Astrocyte of the cerebellum (primary cell): ENCODE measurements at regions not wholly inside any gene's neighbourhood (a gene's known extent, or its start where the extent isn't known, plus 50 kb on each side); places are given as distances from the start of the nearest gene placed in this dataset.

ENCODE experiments used
- DNase-seq: peaks from one replicate; pipeline ENCODE4 v3.0.0-alpha.2; 2011; ENCODE audit warnings: low read depth
- H3K4me3 ChIP-seq: 2 replicates; pipeline ENCODE4 v1.5.1; 2011; ENCODE audit warnings: mild to moderate bottlenecking, low read depth, low read length, moderate library complexity
- in situ Hi-C: cut with HindIII; loops from 2 replicates; pipeline ENCODE4 v1.10.0; 2017; ENCODE audit warnings: low sequenced_read_pairs
- TF ChIP-seq, protein P1 (sequence below): IDR thresholded peaks from 2 replicates; pipeline ENCODE4 v1.5.1; 2012; ENCODE audit warnings: low read length, low read depth, moderate library complexity, mild to moderate bottlenecking; ENCODE audit errors: missing control alignments

DNA sequence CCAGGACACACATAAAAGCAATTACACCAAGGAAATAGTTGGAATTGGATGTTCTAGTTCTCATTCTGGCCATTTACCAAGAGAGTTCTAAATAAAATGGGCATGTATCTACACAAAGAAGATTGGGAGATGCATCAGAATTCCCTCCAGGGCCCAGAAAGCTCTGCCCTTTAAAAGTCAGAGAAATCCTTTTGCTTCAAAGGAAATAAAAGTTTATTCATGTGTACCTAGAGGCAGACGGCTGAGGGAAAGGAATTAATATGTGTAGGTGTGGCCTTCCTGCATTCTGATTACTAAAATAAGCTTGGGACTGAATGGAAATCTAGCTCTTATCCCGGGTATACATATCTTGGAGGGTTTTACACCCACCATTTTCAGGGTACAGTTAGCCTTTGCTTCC is 719.4 kb downstream of the SEMA5A start:
- in situ Hi-C loops: no loop called here
- H3K4me3 ChIP-seq: no peak overlapping the region
- DNase-seq: no peak
- TF ChIP-seq, protein P1, sequence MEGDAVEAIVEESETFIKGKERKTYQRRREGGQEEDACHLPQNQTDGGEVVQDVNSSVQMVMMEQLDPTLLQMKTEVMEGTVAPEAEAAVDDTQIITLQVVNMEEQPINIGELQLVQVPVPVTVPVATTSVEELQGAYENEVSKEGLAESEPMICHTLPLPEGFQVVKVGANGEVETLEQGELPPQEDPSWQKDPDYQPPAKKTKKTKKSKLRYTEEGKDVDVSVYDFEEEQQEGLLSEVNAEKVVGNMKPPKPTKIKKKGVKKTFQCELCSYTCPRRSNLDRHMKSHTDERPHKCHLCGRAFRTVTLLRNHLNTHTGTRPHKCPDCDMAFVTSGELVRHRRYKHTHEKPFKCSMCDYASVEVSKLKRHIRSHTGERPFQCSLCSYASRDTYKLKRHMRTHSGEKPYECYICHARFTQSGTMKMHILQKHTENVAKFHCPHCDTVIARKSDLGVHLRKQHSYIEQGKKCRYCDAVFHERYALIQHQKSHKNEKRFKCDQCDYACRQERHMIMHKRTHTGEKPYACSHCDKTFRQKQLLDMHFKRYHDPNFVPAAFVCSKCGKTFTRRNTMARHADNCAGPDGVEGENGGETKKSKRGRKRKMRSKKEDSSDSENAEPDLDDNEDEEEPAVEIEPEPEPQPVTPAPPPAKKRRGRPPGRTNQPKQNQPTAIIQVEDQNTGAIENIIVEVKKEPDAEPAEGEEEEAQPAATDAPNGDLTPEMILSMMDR: no peak

DNA sequence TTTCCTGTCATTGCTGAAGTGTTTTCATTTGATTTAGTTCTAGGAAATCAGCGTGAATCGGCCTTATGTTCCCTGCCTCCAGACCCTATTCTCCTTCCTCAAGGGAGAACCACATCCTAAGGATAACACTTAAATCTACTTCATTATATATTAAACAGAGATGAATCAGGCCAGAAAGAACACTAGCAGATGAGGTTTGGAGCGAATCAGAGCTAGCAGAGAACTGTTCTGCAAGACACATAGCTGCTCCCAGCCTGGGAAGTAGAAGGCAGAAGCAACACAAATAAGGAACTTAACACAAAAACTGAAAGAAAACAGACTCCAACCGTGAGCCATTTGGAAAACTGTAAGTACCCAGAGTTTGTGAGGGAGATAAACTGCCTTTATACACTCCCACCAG is 718.2 kb downstream of the SEMA5A start:
- in situ Hi-C loops: no loop called here
- no peak for DNase-seq
- TF ChIP-seq, protein P1: no peak

DNA sequence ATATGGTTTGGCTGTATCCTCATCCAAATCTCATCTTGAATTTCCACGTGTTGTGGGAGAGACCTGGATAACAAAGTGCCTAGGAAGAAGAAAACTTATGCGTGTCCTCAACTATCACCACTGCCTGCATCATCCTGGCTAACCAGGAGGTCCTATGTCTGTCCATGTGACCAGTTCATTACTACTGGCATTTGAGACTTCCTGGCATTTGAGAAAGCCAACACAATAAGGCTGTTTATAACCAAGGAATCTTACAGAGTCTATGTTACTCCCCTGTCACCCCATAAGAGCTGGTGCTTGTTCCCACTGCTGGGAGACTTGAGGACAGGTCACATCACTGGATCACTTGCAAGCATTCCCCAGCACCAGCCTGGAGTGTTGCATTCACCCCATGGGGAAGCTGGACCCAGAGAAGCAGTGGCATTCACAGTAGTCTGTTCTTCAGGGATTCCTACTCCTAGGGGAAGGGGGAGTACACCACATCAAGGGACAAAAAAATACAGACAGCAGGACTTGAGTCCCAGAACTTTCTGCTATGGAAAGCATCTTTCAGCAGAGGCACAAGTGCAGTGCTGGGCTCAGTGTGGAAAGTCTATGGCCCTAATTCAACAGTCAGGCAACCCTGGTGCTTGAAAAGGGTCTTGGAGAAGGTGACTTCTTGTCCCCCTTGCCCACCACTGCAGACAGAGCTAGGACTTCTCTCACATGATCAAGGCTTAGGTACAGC is 717.1 kb downstream of the SEMA5A start:
- H3K4me3 ChIP-seq: no peak overlapping the region
- in situ Hi-C loops: no loop called here
- TF ChIP-seq, protein P1: no peak
- DNase-seq: no peak

More for the DNA sequence above, 718.2 kb downstream of the SEMA5A start:
- H3K4me3 ChIP-seq: no peak overlapping the region

DNA sequence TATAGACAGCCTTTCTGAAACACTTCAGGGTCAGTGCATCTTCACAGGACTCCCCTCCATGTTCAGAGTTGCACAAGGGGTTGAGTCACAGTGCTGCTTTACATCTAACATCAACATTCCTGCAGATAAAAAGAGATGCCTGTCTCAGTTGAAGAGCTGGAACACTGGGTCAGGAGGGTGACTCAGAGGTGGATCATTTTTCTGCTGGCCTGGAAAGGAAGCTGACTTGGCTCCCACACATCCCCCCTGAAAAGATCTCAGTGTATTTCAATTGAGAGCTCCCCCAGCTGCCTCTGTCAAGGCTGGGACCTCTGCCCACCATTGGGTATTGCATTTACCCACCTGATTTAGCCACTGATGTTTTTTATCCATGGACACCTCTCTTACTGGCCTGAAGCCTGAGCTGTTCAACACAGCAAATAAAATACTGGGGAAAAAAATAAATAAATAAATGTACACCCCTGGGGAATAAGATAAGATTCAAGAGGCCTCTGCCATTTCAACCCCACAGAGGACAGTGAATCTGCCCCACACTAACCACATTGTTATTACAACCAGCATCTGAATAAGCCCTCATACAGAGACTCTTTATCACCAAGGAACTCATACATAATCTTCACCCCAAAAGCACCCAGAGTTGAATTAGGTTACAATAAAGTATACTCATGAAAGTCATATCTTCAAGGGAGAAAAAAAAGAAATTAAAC is 716.4 kb downstream of the SEMA5A start:
- TF ChIP-seq, protein P1: no peak
- DNase-seq: peak; percentile 94

DNA sequence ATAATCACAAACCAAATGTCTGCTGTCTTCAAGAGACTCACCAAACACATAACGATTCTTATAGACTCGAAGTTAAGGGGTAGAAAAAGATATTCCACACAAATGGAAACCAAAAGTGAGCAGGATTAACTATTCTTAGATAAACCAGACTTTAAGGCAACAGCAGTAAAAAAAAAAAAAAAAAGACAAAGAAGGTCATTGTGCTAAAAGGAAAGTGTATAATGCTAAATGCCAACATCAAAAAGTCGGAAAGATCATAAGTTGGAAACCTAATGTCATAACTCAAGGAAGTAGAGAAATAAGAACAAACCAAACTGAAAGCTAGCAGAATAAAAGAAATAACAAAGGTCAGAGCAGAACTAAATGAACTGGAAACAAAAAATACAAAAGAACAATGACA is 714.6 kb downstream of the SEMA5A start:
- DNase-seq: no peak
- TF ChIP-seq, protein P1: no peak
- no peak overlapping the region for H3K4me3 ChIP-seq
- in situ Hi-C loops: no loop called here

More for the DNA sequence above, 716.4 kb downstream of the SEMA5A start:
- in situ Hi-C loops: no loop called here
- H3K4me3 ChIP-seq: no peak overlapping the region

DNA sequence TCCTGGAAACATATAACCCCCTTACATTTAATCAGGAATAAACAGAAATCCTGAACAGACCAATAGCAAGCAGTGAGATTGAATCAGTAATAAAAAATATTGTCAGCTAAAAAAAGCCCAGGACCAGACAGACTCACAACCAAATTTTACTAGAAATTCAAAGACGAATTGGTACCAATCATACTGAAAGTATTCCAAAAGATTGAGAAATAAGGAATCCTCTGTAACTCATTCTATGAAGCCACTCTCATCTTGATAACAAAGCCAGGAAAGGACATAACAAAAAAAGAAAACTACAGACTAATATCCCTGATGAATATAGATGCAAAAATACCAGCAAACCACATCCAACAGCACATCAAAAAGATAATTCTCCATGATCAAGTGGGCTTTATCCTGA is 714.0 kb downstream of the SEMA5A start:
- in situ Hi-C loops: no loop called here
- TF ChIP-seq, protein P1: no peak
- H3K4me3 ChIP-seq: no peak overlapping the region
- no peak for DNase-seq
